Lower lobe of right lung (tissue), 2 donors: ENCODE measurements at regions not wholly inside any gene's neighbourhood (a gene's known extent, or its start where the extent isn't known, plus 50 kb on each side); places are given as distances from the start of the nearest gene placed in this dataset.

Experiments
- ATAC-seq, 2 donors: fragments of 200-7000 bp; cut with Tn5 transposase; one replicate each; pipeline ENCODE4 v1.9.1; 2020 to 2022; ENCODE audit warnings: mild to moderate bottlenecking in 2 of 2, moderate library complexity in 2 of 2
- DNase-seq: peaks from one replicate; pipeline ENCODE4 v3.0.0-alpha.2; 2020
- H3K27ac ChIP-seq: fragments of 200-600 bp; one replicate; pipeline ENCODE4 v1.8.0; 2022
- H3K27me3 ChIP-seq: fragments of 200-600 bp; one replicate; pipeline ENCODE4 v1.8.0; 2022; ENCODE audit warnings: low read depth
- H3K36me3 ChIP-seq: fragments of 200-600 bp; one replicate; pipeline ENCODE4 v1.8.0; 2022; ENCODE audit warnings: mild to moderate bottlenecking
- H3K4me1 ChIP-seq: fragments of 200-600 bp; one replicate; pipeline ENCODE4 v1.8.0; 2022
- H3K4me3 ChIP-seq: fragments of 200-600 bp; one replicate; pipeline ENCODE4 v1.8.0; 2022; ENCODE audit warnings: mild to moderate bottlenecking
- H3K9me3 ChIP-seq: fragments of 200-600 bp; one replicate; pipeline ENCODE4 v1.8.0; 2022
- CTCF ChIP-seq: fragments of 200-600 bp; IDR thresholded peaks from one replicate; pipeline ENCODE4 v1.8.0; 2022; ENCODE audit warnings: antibody characterized with exemption, mild to moderate bottlenecking
- intact Hi-C: fragments of 100-400 bp; cut with DNase I; formaldehyde crosslinking; loops from one replicate; pipeline ENCODE4 v1.11.0; 2022
- donor health status: DM: no; HTN: yes; CAD: no; lungs with severe emphysema.

GRCh38 chr19:28051047-28051446 lies 1161.9 kb downstream of the UQCRFS1 start:
- ATAC-seq (no peak), DNase-seq (no peak)
- TF ChIP-seq CTCF, result no peak

GRCh38 chr19:28049875-28050274 lies 1163.1 kb downstream of the UQCRFS1 start:
- intact Hi-C loops, result no loop called here
- Histone ChIP-seq H3K9me3 (peaks cover 4% of the 10 kb centered on the region), H3K4me3 (no peak overlapping the region), H3K27ac (no peak overlapping the region), H3K27me3 (no peaks in the 10 kb centered on the region), H3K36me3 (no peaks in the 10 kb centered on the region), H3K4me1 (no peaks in the 10 kb centered on the region)
- ATAC-seq (no peak), DNase-seq (no peak)
- TF ChIP-seq CTCF, result no peak

More at GRCh38 chr19:28051047-28051446, 1161.9 kb downstream of the UQCRFS1 start:
- no peaks in the 10 kb centered on the region for H3K4me1 ChIP-seq
- intact Hi-C loops, result no loop called here
- no peaks in the 10 kb centered on the region for H3K36me3 ChIP-seq
- no peaks in the 10 kb centered on the region for H3K27me3 ChIP-seq
- peaks cover 4% of the 10 kb centered on the region for H3K9me3 ChIP-seq
- H3K27ac ChIP-seq, result no peak overlapping the region
- H3K4me3 ChIP-seq, result no peak overlapping the region

- no peaks in the 10 kb centered on the region for H3K36me3 ChIP-seq
- peaks cover 4% of the 10 kb centered on the region for H3K9me3 ChIP-seq
- no peak overlapping the region for H3K4me3 ChIP-seq
- no peak overlapping the region for H3K27ac ChIP-seq
- DNase-seq (no peak), ATAC-seq (no peak)
- H3K27me3 ChIP-seq, result no peaks in the 10 kb centered on the region
- intact Hi-C loops, result no loop called here
- no peak for TF ChIP-seq CTCF
- H3K4me1 ChIP-seq, result no peaks in the 10 kb centered on the region
Observed at GRCh38 chr19:28046932-28047331, 1166.0 kb downstream of the UQCRFS1 start.

- no peak for DNase-seq
- H3K4me1 ChIP-seq, result no peaks in the 10 kb centered on the region
- ATAC-seq, result no peak
- intact Hi-C loops, result no loop called here
- H3K9me3 ChIP-seq, result peaks cover 4% of the 10 kb centered on the region
- H3K4me3 ChIP-seq, result no peak overlapping the region
- no peaks in the 10 kb centered on the region for H3K27me3 ChIP-seq
- no peak overlapping the region for H3K27ac ChIP-seq
- H3K36me3 ChIP-seq, result no peaks in the 10 kb centered on the region
- no peak for TF ChIP-seq CTCF
Observed at GRCh38 chr19:28045621-28046020, 1167.3 kb downstream of the UQCRFS1 start.

- TF ChIP-seq CTCF, result no peak
- Histone ChIP-seq H3K4me1 (no peaks in the 10 kb centered on the region), H3K36me3 (no peaks in the 10 kb centered on the region), H3K4me3 (no peak overlapping the region), H3K27ac (no peak overlapping the region), H3K27me3 (no peaks in the 10 kb centered on the region), H3K9me3 (peaks cover 4% of the 10 kb centered on the region)
- ATAC-seq (no peak), DNase-seq (no peak)
- intact Hi-C loops, result no loop called here
Observed at GRCh38 chr19:28044477-28044876, 1168.5 kb downstream of the UQCRFS1 start.

GRCh38 chr19:28042516-28042915 lies 1170.4 kb downstream of the UQCRFS1 start:
- intact Hi-C loops, result no loop called here
- no peaks in the 10 kb centered on the region for H3K9me3 ChIP-seq
- H3K4me1 ChIP-seq, result no peaks in the 10 kb centered on the region
- no peaks in the 10 kb centered on the region for H3K27me3 ChIP-seq
- no peak overlapping the region for H3K27ac ChIP-seq
- ATAC-seq (no peak), DNase-seq (no peak)
- no peaks in the 10 kb centered on the region for H3K36me3 ChIP-seq
- no peak overlapping the region for H3K4me3 ChIP-seq
- TF ChIP-seq CTCF, result no peak
